HCT116 (cell line): ENCODE measurements at regions not wholly inside any gene's neighbourhood (a gene's known extent, or its start where the extent isn't known, plus 50 kb on each side); places are given as distances from the start of the nearest gene placed in this dataset.

Experiments
- ATAC-seq: fragments of 200-7000 bp; cut with Tn5 transposase; 2 replicates; pipeline ENCODE4 v1.9.1; 2020; ENCODE audit warnings: mild to moderate bottlenecking, moderate library complexity
- BruUV-seq: library from RNA; stranded (reverse); fragments of 400-500 nt; replicated peaks from 2 replicates; lab custom pipeline; 2021; lab: Mats Ljungman, UMichigan
- CTCF ChIA-PET: fragments of 300-600 bp; sonication (Branson Sonifier 250); formaldehyde crosslinking; loops from one replicate; lab custom pipeline; 2021; ENCODE audit warnings: antibody characterized with exemption; lab: Charles Lee
- POLR2A ChIA-PET: fragments of 300-600, 350-600 bp; sonication (Branson Sonifier 250); formaldehyde crosslinking; loops from one replicate; lab custom pipeline; 2021; ENCODE audit warnings: antibody characterized with exemption; lab: Charles Lee
- RAD21 ChIA-PET, 2 experiments: fragments of 300-600 bp; sonication (Branson Sonifier 250); formaldehyde crosslinking; loops; one replicate each; lab custom pipeline; 2023; ENCODE audit warnings: low total read pairs in 2 of 2; ENCODE audit not compliant: uncharacterized antibody in 2 of 2, unreplicated experiment in 2 of 2, low non-redundant PET in 1 of 2; lab: Charles Lee
- DNase-seq: peaks from one replicate; pipeline ENCODE4 v3.0.0-alpha.2; 2010; ENCODE audit warnings: low read depth, low spot score
- H2AFZ ChIP-seq: fragments of 200-600 bp; shearing (Covaris generic), sonication (generic); 2 replicates; pipeline ENCODE4 v1.6.1; 2017; ENCODE audit warnings: low read depth, mixed run types, mixed read lengths, antibody characterized with exemption, low read length; ENCODE audit not compliant: poor library complexity, severe bottlenecking
- H3K27ac ChIP-seq: 2 replicates; pipeline ENCODE4 v1.5.1; 2012; ENCODE audit warnings: low read depth, low read length
- H3K27me3 ChIP-seq: fragments of 200-600 bp; sonication (generic); 2 replicates; pipeline ENCODE4 v1.6.1; 2016; ENCODE audit warnings: mixed run types, low read length, mixed read lengths; ENCODE audit not compliant: insufficient read depth
- H3K36me3 ChIP-seq, 2 experiments: fragments of 200-500 bp in 1 of 2; fragments of 200-600 bp in 1 of 2; sonication (Bioruptor generic) in 1 of 2; sonication (generic) in 1 of 2; 2 replicates each; pipeline versions ENCODE4 v1.5.1 to v1.6.1; 2014 to 2016; ENCODE audit warnings: low read length in 2 of 2, inconsistent platforms in 1 of 2, mixed read lengths in 1 of 2, mixed run types in 1 of 2; ENCODE audit not compliant: insufficient read depth in 2 of 2, control insufficient read depth in 1 of 2
- H3K4me1 ChIP-seq, 2 experiments: fragments of 200-600 bp in 1 of 2; sonication (generic) in 1 of 2; 2 replicates each; pipeline versions ENCODE4 v1.5.1 to v1.6.1; 2012 to 2017; ENCODE audit warnings: low read length in 2 of 2, inconsistent platforms in 1 of 2, mild to moderate bottlenecking in 1 of 2, mixed read lengths in 1 of 2, mixed run types in 1 of 2, moderate library complexity in 1 of 2; ENCODE audit not compliant: insufficient read depth in 2 of 2, control insufficient read depth in 1 of 2
- H3K4me2 ChIP-seq: fragments of 200-600 bp; sonication (generic); 2 replicates; pipeline ENCODE4 v1.6.1; 2017; ENCODE audit warnings: mixed run types, low read length, mixed read lengths
- H3K4me3 ChIP-seq, 2 experiments: fragments of 200-600 bp in 1 of 2; sonication (generic) in 1 of 2; replicated peaks in 1 of 2; 2 replicates each; pipeline ENCODE4 v1.5.1; 2011 to 2016; ENCODE audit warnings: low read length in 2 of 2, control low read depth in 1 of 2, low read depth in 1 of 2, mild to moderate bottlenecking in 1 of 2, mixed read lengths in 1 of 2, mixed run types in 1 of 2
- H3K79me2 ChIP-seq: fragments of 200-600 bp; sonication (generic); 2 replicates; pipeline ENCODE4 v1.6.1; 2017; ENCODE audit warnings: mild to moderate bottlenecking, mixed run types, low read length, moderate library complexity, mixed read lengths; ENCODE audit not compliant: insufficient read depth
- H3K9ac ChIP-seq: fragments of 200-600 bp; sonication (generic); 2 replicates; pipeline ENCODE4 v1.6.1; 2016; ENCODE audit warnings: low read length, mixed read lengths
- H3K9me2 ChIP-seq: fragments of 200-600 bp; sonication (generic), shearing (Covaris generic); 2 replicates; pipeline ENCODE4 v1.6.1; 2017; ENCODE audit warnings: mixed run types, mild to moderate bottlenecking, moderate library complexity; ENCODE audit not compliant: insufficient read depth
- H3K9me3 ChIP-seq, 2 experiments: fragments of 200-500 bp in 1 of 2; fragments of 200-600 bp in 1 of 2; sonication (Bioruptor generic) in 1 of 2; sonication (generic) in 1 of 2; 2 replicates each; pipeline ENCODE4 v1.6.1; 2014 to 2017; ENCODE audit warnings: low read length in 2 of 2, mixed read lengths in 2 of 2, inconsistent platforms in 1 of 2, low read depth in 1 of 2, mild to moderate bottlenecking in 1 of 2, mixed run types in 1 of 2, moderate library complexity in 1 of 2; ENCODE audit not compliant: control insufficient read depth in 1 of 2, insufficient read depth in 1 of 2
- H4K20me1 ChIP-seq: fragments of 200-600 bp; sonication (generic), shearing (Covaris generic); 2 replicates; pipeline ENCODE4 v1.6.1; 2017; ENCODE audit warnings: mixed run types, mild to moderate bottlenecking, moderate library complexity; ENCODE audit not compliant: insufficient read depth
- CBX3 ChIP-seq: IDR thresholded peaks from 2 replicates; pipeline ENCODE4 v1.6.1; 2012; ENCODE audit warnings: low read depth
- CEBPB ChIP-seq: IDR thresholded peaks from 2 replicates; pipeline ENCODE4 v1.6.1; 2012; ENCODE audit warnings: low read depth
- ELF1 ChIP-seq: IDR thresholded peaks from 2 replicates; pipeline ENCODE4 v1.6.1; 2012; ENCODE audit warnings: low read depth, borderline replicate concordance
- EZH2 ChIP-seq: fragments of 200-600 bp; sonication (generic); IDR thresholded peaks from 2 replicates; pipeline ENCODE4 v1.6.1; 2017; ENCODE audit warnings: antibody characterized with exemption, mixed run types
- FOSL1 ChIP-seq: IDR thresholded peaks from 2 replicates; pipeline ENCODE4 v1.6.1; 2012; ENCODE audit warnings: low read depth
- JUND ChIP-seq: IDR thresholded peaks from 2 replicates; pipeline ENCODE4 v1.6.1; 2012
- POLR2AphosphoS5 ChIP-seq: IDR thresholded peaks from 2 replicates; pipeline ENCODE4 v1.6.1; 2011; ENCODE audit warnings: mild to moderate bottlenecking, low read depth, low read length, moderate library complexity
- RAD21 ChIP-seq: IDR thresholded peaks from 2 replicates; pipeline ENCODE4 v1.6.1; 2012; ENCODE audit warnings: low read depth, mild to moderate bottlenecking
- SIN3A ChIP-seq: IDR thresholded peaks from 2 replicates; pipeline ENCODE4 v1.6.1; 2012; ENCODE audit warnings: low read depth
- SP1 ChIP-seq: IDR thresholded peaks from 2 replicates; pipeline ENCODE4 v1.6.1; 2012; ENCODE audit warnings: low read depth
- SRF ChIP-seq: IDR thresholded peaks from 2 replicates; pipeline ENCODE4 v1.6.1; 2012; ENCODE audit warnings: low read depth
- YY1 ChIP-seq: IDR thresholded peaks from 2 replicates; pipeline ENCODE4 v1.6.1; 2011; ENCODE audit warnings: low read length, low read depth, moderate library complexity, mild to moderate bottlenecking; ENCODE audit not compliant: insufficient replicate concordance; ENCODE audit errors: extremely low read depth
- ZFX ChIP-seq: fragments of 450-650 bp; IDR thresholded peaks from 2 replicates; pipeline ENCODE4 v1.6.1; 2017
- ZNF274 ChIP-seq: fragments of 200-500 bp; sonication (Bioruptor generic); IDR thresholded peaks from 2 replicates; pipeline ENCODE4 v1.6.1; 2014; ENCODE audit warnings: mild to moderate bottlenecking, low read depth, low read length, inconsistent platforms
- intact Hi-C: fragments of 100-400 bp; cut with micrococcal nuclease; formaldehyde crosslinking; loops from 2 replicates; pipeline ENCODE4 v1.10.0; 2022
- TF ChIP-seq, protein P1 (sequence below), 3 experiments: fragments of 200-600 bp in 1 of 3; sonication (generic) in 1 of 3; IDR thresholded peaks in 2 of 3; conservative IDR thresholded peaks in 1 of 3; 2 replicates each; pipeline ENCODE4 v1.5.1; 2012 to 2017; ENCODE audit warnings: low read depth in 2 of 3, low read length in 2 of 3, antibody characterized with exemption in 1 of 3, borderline replicate concordance in 1 of 3, control low read depth in 1 of 3, mild to moderate bottlenecking in 1 of 3, mixed read lengths in 1 of 3, mixed run types in 1 of 3, moderate library complexity in 1 of 3; ENCODE audit not compliant: insufficient read depth in 1 of 3
- TF ChIP-seq, protein P2 (sequence below): IDR thresholded peaks from 2 replicates; pipeline ENCODE4 v1.6.1; 2012
- TF ChIP-seq, protein P3 (sequence below): IDR thresholded peaks from 2 replicates; pipeline ENCODE4 v1.6.1; 2012
- TF ChIP-seq, protein P4 (sequence below): IDR thresholded peaks from 2 replicates; pipeline ENCODE4 v1.6.1; 2011; ENCODE audit warnings: mild to moderate bottlenecking, low read length, moderate library complexity; ENCODE audit not compliant: insufficient replicate concordance; ENCODE audit errors: extremely low read depth

DNA sequence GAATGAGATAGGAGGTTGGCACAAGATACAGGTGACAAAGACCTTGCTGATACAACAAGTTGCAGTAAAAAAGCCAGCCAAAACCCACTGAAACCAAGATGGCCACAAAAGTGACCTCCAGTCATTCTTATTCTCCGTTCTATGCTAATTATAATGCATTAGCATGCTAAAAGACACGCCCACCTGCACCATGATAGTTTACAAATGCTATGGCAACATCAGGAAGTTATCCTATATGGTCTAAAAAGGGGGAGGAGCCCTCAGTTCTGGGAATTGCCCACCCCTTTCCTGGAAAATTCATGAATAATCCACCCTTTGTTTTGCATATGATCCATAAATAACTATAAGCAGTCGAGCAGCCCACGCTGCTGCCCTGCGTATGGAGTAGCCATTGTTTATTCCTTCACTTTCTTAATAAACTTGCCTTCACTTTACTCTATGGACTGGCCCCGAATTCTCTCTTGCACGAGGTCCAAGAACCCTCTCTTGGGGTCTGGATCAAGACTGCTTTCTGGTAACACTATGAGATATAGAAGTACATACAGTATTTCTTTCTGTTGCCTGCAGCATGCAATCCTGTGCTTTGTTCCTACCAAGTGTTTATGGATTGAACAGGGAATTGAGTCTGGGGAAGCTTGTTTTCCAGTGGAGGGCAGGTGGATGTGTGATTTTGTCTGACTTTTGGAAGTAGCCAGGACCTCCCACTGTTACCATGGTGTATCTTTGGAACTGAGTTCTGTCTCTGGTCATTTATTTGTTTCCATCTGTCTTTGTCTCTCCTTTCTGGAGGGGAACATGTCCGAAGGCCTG lies 72.0 kb upstream of the TGM3 start:
- Histone ChIP-seq H3K36me3 (no peaks in the 10 kb centered on the region), H3K4me2 (no peak overlapping the region), H3K79me2 (no peaks in the 10 kb centered on the region), H3K4me1 (no peaks in the 10 kb centered on the region), H2AFZ (no peak overlapping the region), H3K9ac (no peak overlapping the region), H4K20me1 (no peaks in the 10 kb centered on the region), H3K4me3 (no peak overlapping the region), H3K27ac (no peak overlapping the region), H3K9me3 (peaks cover 0 to 8% of the 10 kb centered on the region in 2 experiments; a peak in 2 of 4 replicates), H3K27me3 (no peaks in the 10 kb centered on the region), H3K9me2 (no peaks in the 10 kb centered on the region)
- intact Hi-C loops, result no loop called here
- ChIA-PET RAD21 (no interaction called here), POLR2A (no interaction called here), CTCF (no interaction called here)
- DNase-seq (no peak), ATAC-seq (no peak)
- TF ChIP-seq POLR2AphosphoS5 (no peak), SP1 (no peak)
- no TSS peak for BruUV-seq

DNA sequence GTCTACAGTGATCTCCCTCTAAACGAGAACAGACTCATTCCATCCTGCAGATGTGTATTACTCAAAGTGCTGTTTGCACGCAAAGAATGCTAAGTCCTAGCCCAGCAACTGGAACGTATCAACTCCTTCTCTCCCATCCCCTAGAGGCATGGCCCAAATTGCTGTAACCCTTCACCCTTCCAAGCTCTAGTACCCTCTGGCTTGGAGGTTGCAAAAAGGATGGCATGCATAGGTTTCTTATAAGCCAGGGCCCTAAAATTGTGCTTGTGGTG lies 71.5 kb upstream of the TGM3 start:
- Histone ChIP-seq H3K9ac (no peak overlapping the region), H3K4me3 (no peak overlapping the region), H3K27ac (no peak overlapping the region), H2AFZ (no peak overlapping the region), H3K36me3 (no peaks in the 10 kb centered on the region), H4K20me1 (no peaks in the 10 kb centered on the region), H3K4me1 (no peaks in the 10 kb centered on the region), H3K9me3 (peaks cover 0 to 5% of the 10 kb centered on the region in 2 experiments; a peak in 2 of 4 replicates), H3K9me2 (no peaks in the 10 kb centered on the region), H3K4me2 (no peak overlapping the region), H3K27me3 (no peaks in the 10 kb centered on the region), H3K79me2 (no peaks in the 10 kb centered on the region)
- ChIA-PET CTCF (no interaction called here), POLR2A (no interaction called here), RAD21 (no interaction called here)
- BruUV-seq, result no TSS peak
- TF ChIP-seq POLR2AphosphoS5 (no peak), ZNF274 (no peak), RAD21 (no peak), CBX3 (no peak), ZFX (no peak), EZH2 (no peak), ELF1 (no peak), FOSL1 (no peak), SRF (no peak), YY1 (no peak), CEBPB (no peak), JUND (no peak), SIN3A (no peak)
- TF ChIP-seq, protein P1, sequence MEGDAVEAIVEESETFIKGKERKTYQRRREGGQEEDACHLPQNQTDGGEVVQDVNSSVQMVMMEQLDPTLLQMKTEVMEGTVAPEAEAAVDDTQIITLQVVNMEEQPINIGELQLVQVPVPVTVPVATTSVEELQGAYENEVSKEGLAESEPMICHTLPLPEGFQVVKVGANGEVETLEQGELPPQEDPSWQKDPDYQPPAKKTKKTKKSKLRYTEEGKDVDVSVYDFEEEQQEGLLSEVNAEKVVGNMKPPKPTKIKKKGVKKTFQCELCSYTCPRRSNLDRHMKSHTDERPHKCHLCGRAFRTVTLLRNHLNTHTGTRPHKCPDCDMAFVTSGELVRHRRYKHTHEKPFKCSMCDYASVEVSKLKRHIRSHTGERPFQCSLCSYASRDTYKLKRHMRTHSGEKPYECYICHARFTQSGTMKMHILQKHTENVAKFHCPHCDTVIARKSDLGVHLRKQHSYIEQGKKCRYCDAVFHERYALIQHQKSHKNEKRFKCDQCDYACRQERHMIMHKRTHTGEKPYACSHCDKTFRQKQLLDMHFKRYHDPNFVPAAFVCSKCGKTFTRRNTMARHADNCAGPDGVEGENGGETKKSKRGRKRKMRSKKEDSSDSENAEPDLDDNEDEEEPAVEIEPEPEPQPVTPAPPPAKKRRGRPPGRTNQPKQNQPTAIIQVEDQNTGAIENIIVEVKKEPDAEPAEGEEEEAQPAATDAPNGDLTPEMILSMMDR (IDR thresholded peaks at IDR 0.05 in 2 of 3, conservative IDR thresholded peaks at IDR 0.05 in 1 of 3; ENCODE audit: borderline replicate concordance in 1 of 3, insufficient read depth in 1 of 3, low read depth in 2 of 3, low read length in 2 of 3), result no peak
- TF ChIP-seq, protein P2, sequence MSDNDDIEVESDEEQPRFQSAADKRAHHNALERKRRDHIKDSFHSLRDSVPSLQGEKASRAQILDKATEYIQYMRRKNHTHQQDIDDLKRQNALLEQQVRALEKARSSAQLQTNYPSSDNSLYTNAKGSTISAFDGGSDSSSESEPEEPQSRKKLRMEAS, result no peak
- TF ChIP-seq, protein P3, sequence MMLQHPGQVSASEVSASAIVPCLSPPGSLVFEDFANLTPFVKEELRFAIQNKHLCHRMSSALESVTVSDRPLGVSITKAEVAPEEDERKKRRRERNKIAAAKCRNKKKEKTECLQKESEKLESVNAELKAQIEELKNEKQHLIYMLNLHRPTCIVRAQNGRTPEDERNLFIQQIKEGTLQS, result no peak
- TF ChIP-seq, protein P4, sequence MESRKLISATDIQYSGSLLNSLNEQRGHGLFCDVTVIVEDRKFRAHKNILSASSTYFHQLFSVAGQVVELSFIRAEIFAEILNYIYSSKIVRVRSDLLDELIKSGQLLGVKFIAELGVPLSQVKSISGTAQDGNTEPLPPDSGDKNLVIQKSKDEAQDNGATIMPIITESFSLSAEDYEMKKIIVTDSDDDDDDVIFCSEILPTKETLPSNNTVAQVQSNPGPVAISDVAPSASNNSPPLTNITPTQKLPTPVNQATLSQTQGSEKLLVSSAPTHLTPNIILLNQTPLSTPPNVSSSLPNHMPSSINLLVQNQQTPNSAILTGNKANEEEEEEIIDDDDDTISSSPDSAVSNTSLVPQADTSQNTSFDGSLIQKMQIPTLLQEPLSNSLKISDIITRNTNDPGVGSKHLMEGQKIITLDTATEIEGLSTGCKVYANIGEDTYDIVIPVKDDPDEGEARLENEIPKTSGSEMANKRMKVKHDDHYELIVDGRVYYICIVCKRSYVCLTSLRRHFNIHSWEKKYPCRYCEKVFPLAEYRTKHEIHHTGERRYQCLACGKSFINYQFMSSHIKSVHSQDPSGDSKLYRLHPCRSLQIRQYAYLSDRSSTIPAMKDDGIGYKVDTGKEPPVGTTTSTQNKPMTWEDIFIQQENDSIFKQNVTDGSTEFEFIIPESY, result no peak
- intact Hi-C loops, result no loop called here
- ATAC-seq, result no peak
- DNase-seq, result no peak
